ENCODE measurements at regions not wholly inside any gene's neighbourhood (a gene's known extent, or its start where the extent isn't known, plus 50 kb on each side); places are given as distances from the start of the nearest gene placed in this dataset.
A peak's percentile ranks its signal among the peaks of the same experiment; 100 is the strongest.

- WGBS, 2 experiments (ENCODE audit: extremely low coverage in 2 of 2, insufficient read length in 1 of 2), result no CpG with 5 or more reads among the region's 6 CpGs
Observed at GRCh38 chr10:10772874-10773508, 244.7 kb upstream of the CELF2 start.

More at GRCh38 chr10:10772874-10773508, 244.7 kb upstream of the CELF2 start:
- Histone ChIP-seq H3K4me2 (ENCODE audit: low read depth, low read length) (no peak overlapping the region), H3K14ac (replicated peaks; ENCODE audit: low read depth, low read length) (no peak overlapping the region), H2AK5ac (ENCODE audit: low read depth, low read length) (no peak overlapping the region), H3K4me1 (ENCODE audit: control insufficient read depth, insufficient read depth, low read length) (no peaks in the 10 kb centered on the region), H3K9ac (ENCODE audit: low read depth, low read length) (no peak overlapping the region), H2BK20ac (ENCODE audit: low read depth, low read length) (no peak overlapping the region), H2AK9ac (replicated peaks; ENCODE audit: low read depth, low read length, poor library complexity) (no peak overlapping the region), H3K18ac (ENCODE audit: low read depth, low read length) (no peak overlapping the region), H3K9me3 (ENCODE audit: control insufficient read depth, insufficient read depth, low read length) (no peaks in the 10 kb centered on the region), H4K5ac (ENCODE audit: low read depth, low read length) (no peak overlapping the region), H3K56ac (ENCODE audit: extremely low read depth, insufficient read depth, low read length) (no peak overlapping the region), H2AFZ (replicated peaks; ENCODE audit: low read length, poor library complexity) (no peak overlapping the region), H3K27me3 (ENCODE audit: control insufficient read depth, insufficient read depth, low read length) (no peaks in the 10 kb centered on the region), H2BK120ac (ENCODE audit: low read depth, low read length) (no peak overlapping the region), H3K4me3 (ENCODE audit: insufficient read depth, low read depth, low read length) (no peak overlapping the region), H4K8ac (ENCODE audit: low read depth in 2 of 2, low read length in 2 of 2) (no peak overlapping the region), H2BK15ac (ENCODE audit: low read depth, low read length) (no peak overlapping the region), H4K20me1 (ENCODE audit: insufficient read depth, low read length) (no peaks in the 10 kb centered on the region), H3K23ac (ENCODE audit: low read depth, low read length) (no peak overlapping the region), H3K27ac (ENCODE audit: insufficient read depth, low read length) (no peak overlapping the region), H4K91ac (ENCODE audit: insufficient read depth, low read depth, low read length) (no peak overlapping the region), H3K4ac (ENCODE audit: low read depth, low read length) (no peak overlapping the region), H3K9me1 (ENCODE audit: insufficient read depth, low read length) (no peaks in the 10 kb centered on the region), H3K36me3 (ENCODE audit: control insufficient read depth, insufficient read depth, low read length) (no peaks in the 10 kb centered on the region), H3K79me1 (ENCODE audit: low read depth in 1 of 2, low read length in 2 of 2) (no peaks in the 10 kb centered on the region), H2BK5ac (ENCODE audit: low read depth, low read length, poor library complexity, severe bottlenecking) (no peak overlapping the region)
- BruUV-seq (replicated peaks), result no TSS peak
- dilution Hi-C loops (cut with HindIII; ENCODE audit: low sequenced_read_pairs, unreplicated experiment), result no loop called here
- intact Hi-C loops (cut with micrococcal nuclease), result no loop called here
- ATAC-seq (ENCODE audit: low read depth), result no peak
- TF ChIP-seq CHD1 (IDR thresholded peaks at IDR 0.05; ENCODE audit: low read depth, low read length) (no peak), MAFK (IDR thresholded peaks at IDR 0.05; ENCODE audit: low read depth, low read length) (peak; percentile 15; the same call in 1 of the 2 replicates)
- POLR2A ChIA-PET (ENCODE audit: unreplicated experiment), result no interaction called here
- DNase-seq, result no peak
- CTCF ChIA-PET, result no interaction called here
- in situ Hi-C loops (cut with MboI; ENCODE audit: low sequenced_read_pairs), result no loop called here

Data from IMR-90 (cell line).